ENCODE measurements at regions not wholly inside any gene's neighbourhood (a gene's known extent, or its start where the extent isn't known, plus 50 kb on each side); places are given as distances from the start of the nearest gene placed in this dataset.

- DNase-seq, result no peak
These were observed 653.4 kb downstream of the ANXA1 start for GRCh38 chr9:73805111-73805510.

DNA sequence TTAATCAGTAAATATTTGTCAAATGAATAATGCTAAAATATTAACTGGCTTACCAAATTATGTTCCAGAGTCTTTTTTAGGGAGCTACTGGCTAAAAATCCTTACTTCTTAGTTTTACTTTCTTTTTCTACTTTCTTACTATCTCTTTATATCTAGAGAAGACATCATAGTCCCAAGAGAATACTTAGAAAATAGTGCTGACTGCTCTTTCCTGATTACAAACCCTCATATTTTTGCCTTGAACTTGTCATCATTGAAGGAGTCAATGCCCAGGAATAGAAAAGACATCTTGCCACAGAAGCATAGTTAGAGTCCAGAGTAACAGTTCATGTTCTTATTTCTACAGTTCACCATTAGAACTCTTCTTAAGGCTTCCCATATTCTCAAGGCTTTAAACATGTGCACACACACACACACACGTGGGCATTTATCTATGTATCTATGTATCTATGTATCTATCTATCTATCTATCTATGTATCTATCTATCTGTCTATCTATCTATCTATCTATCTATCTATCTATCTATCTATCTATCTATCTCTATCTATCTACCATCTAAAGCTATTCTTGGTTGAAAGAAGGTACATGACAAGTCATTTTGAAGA is 654.3 kb downstream of the ANXA1 start:
- DNase-seq, result no peak

DNA sequence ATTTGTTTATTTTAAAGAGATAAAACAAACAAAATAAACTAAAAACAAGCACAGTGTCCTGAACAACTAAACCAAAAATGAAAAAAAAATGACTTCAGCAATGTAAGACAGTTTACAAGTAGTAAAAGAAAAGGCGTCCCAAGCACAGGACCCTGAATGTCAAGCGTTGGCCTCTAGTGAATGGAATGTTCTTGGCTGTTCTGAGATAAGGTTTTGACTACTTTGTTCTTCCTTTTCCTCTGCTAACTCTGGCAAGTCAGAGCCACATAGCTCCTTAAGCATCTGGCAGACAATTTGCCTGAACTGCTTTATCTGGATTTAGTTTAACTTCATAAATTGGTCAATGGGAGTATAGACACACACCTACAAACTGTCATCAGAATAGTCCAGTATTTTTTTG is 655.2 kb downstream of the ANXA1 start:
- no peak for DNase-seq

DNA sequence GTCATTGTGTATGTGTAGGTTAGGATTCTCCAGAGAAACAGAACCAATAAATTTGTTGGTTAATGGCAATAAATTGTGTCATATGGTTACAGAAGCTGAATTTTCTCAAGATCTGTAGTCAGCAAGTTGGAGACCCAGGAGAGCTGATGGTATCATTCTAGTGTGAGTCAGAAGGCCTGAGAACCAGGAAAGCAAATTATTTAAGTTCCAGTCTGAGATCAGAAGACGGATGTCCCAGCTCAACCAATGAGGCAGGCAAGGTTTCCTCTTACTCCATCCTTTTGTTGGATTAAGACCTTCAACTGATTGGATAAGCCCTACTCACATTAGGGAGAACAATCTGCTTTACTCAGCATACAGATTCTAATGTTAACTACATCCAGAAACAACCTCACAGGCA is 656.3 kb downstream of the ANXA1 start:
- no peak for DNase-seq

DNA sequence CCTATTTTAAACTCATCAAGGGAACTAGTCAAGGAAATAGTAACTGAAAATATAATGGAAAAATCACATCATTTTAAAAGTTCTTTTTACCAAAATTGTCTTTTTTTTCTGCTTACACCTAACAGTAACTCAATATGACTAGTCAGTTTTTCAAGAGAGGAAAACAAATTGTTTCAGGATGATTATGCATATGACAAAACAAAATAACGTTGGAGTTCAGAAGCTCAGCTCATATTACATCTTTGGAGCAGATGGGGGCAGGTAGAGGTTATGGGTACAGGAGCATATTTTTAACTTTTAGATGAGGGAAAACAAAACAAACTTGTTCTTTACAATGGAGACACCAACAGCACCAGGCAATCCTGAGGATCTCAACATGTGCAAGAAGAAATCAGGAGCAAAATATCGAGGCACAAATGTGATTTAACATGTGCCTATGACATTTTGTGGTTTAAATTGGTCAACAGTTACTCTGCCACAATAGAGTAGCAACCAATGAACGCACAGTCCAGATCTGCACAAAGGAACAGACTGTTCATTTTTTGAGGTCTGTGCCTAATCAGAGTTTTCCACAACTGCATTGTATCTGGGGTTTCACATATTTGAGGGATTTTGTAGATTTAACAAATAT is 659.0 kb downstream of the ANXA1 start:
- DNase-seq, result no peak

DNA sequence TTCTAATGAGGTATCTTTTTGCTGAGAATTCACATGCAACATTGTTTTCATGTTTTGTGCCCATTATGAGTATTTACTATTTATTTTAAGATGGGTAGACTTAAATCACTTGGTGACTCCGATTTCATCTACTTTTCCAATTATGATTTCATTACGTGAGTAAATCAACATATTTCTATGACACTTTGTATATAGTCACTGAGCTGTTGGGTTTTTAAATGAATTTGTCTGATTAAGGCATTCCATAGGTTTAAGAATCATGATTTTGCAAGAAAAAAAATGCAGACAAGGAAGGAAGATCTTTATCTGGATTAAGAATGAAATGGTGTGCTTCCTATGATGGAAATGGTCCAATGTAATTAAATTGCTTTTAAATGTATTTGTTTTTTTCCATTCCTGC is 661.9 kb downstream of the ANXA1 start:
- no peak for DNase-seq

- no peak for DNase-seq
These were observed 665.2 kb downstream of the ANXA1 start for GRCh38 chr9:73816905-73817304.

- no peak for DNase-seq
These were observed 672.5 kb upstream of the RORB start for GRCh38 chr9:73824671-73825070.

DNA sequence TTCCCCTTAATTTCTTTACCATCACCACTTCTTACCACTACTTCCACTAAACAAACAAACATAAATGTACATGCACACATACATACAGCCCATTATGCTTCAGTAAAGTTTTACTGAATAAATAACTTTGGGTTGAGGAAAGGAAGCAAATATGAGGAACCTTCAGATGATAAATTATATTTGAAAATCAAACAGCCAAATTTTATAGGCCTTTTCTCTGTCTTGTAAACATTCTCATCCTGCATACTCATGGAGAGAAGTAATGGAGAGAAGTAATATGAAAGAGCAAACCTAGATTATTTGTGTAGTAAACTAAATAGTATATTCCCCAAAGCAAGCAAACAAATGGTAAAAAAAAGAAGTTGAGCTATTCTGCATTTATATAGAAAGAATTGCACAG is 658.3 kb upstream of the RORB start:
- DNase-seq, result no peak

- DNase-seq, result no peak
These were observed 657.7 kb upstream of the RORB start for GRCh38 chr9:73839471-73839870.

DNA sequence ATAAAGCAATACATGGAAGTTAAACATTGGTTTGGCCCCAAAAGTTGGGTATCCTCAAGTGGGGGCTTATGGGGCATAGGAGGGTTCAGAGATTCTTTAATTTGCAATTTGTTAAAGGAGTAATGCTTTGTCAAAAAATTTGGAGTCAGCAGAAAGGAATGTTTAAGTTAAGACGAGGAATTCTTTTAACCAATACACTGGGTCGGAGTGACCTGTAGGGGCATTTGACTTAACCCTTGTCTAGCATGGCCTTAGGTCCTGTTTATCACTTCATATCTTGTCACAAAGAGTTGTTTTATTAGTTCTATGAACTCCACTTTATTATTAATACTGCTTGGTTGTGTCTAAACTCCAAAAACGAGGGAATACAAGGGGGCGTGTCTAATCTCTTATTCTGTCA is 656.1 kb upstream of the RORB start:
- no peak for DNase-seq

DNA sequence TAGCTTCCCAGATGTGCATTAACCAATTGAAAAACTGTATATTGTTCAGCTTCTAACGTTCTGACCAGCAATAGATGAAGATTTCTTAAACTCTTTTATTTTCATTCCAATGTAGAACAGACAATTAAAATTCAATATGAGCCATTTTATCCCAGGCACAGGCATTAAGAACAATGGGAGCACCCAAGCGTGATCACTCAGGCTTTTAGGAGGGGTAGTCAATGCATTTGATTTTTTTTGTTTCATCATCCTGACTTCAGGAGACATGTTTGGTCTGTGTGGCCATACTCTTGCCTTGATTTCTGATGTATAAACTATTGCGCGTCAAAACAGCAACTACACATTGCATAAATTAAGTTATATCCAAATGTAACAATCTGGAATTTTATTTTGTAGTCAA is 653.0 kb upstream of the RORB start:
- no peak for DNase-seq

- DNase-seq, result no peak
These were observed 651.6 kb upstream of the RORB start for GRCh38 chr9:73845539-73845938.

DNA sequence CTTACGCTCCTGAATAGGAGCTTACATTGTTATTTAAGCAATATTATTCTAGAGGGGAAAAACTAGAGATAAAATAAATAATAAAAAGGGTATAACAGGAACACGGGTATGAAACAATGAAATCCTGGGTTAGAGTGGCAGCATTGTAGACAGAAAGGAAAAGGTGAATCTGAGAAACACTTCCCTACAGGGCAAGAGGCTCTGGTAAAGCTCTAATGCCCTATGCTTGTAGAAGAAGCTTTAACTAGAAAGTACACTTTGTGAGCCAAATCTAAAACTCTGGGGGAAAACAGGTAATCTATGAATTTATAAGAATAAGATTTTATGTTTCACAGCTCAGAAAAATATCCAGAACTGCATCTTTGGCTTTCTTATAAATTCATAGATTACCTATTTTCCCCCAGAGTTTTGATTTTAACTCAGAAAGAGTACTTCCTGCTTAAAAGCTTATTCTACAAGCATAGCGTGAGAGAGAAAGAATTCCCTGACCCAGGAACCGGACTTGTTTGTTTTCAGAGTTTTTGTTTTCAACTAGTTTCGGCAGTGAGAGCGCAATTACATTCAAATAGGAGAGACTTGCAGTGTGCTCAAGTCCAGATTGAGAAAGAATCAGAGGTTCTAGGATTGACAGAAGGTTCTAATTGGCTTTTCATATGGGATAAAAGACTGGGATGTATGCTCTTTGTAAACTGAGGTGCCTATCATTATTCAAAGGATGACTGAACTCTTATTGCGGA is 651.0 kb upstream of the RORB start:
- DNase-seq, result no peak

DNA sequence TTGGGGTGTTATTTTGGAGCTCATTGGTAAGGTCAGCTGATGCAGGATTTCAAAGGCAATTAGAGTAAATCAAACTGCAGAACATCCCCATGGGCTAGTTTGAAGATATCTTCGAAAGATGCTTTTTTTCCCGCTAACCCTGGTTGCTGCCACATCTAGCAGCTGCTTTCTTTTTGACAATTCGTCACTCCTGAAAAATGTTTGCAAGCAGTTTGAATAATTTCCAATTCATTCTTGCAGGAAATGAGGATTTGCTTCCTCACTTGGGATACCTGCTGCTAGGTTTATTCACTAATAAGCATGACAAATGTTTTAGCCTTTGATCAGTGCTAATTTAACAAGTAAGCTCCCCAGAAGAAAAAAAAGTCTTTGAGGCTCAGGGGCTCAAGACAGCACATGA is 649.6 kb upstream of the RORB start:
- DNase-seq, result no peak

DNA sequence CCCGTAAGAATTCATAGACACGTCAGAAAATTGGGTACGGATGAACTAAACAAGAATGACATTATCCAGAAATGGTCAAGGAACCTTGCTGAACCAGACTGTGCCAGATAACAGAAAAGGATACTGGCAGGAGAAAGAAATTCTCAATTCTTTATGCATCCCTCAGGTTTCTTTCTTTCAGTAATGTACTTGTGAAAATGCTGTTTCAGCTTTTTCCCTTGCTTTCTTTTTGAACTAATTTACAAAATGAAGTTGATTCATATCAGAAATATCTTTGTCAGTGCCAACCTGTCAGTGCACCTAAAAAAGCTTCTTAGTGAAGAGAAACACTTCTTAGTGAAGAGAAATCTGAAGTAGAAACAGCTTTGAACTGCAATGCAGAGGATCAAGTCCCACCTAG is 643.6 kb upstream of the RORB start:
- no peak for DNase-seq

DNA sequence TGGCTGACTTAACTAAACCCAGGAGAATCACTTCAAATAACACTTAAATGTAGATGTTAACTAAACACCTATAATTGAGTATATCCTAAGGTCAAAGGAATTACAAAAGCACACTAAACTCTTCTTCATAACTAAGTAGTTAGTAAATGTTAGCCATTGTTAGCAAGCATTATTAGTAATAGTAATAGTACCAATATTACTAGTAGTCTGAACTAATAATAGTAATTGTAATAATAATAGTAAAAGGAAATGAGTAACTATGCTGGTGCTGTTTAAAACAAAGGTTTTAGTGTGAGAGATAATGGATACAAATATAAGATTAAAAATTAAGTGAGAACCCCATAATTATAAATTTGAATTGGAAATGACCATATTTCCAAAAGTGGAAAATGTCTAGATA is 641.9 kb upstream of the RORB start:
- no peak for DNase-seq

DNA sequence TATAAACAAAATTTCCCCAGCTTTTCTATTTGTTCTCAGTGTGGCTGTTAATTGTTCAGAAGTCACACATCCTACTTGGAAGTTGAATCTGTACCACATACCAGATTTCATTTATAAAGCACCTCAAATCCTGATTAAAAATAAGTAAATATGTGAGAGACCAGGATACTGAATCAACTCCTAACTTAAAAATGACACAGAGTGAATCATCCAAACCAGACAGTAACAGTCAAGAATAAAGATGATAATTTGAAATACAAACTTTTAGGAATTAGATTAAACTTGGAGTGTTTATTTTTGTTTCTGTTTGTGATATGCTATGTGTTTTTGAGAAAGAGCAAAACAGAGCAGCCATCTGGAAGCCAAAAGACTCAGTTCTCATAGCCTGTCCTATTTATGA is 633.2 kb upstream of the RORB start:
- no peak for DNase-seq

DNA sequence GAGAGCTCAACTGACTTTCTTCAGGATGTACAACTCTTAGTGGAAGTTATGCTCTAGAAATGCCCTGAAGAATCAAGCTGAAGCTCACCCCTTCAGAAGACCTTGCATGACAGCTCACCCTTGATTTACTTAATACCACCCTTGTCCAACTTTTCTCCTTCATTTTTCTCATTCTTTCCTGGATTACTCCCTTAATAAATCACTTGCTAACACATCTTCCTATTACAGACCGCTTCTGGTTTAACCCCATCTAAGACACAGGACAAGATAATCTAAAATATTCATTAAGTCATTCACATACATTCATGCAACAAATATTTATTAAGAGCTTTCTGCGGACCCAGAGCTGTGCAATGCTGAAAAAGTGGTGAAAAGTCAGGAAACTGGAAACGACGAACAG is 630.7 kb upstream of the RORB start:
- no peak for DNase-seq

DNA sequence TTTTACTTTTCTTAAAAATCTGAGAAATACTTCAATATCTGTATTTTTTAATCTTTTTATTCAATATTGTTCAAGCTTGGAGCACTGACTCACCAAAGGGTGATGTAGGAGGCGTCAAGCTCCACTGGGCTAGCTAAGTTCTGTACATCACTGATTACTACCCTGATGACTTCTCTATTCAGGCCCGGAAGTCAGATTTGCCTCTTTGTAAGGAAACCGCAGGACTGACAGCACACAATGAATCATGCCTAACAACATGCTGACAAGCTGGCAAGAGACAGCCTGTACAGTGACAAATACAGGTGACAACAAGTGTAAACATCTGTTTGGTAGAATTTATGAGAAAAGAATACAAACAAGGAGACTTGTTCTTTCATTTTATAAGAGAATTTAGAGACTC is 627.9 kb upstream of the RORB start:
- peak; percentile 20 for DNase-seq

DNA sequence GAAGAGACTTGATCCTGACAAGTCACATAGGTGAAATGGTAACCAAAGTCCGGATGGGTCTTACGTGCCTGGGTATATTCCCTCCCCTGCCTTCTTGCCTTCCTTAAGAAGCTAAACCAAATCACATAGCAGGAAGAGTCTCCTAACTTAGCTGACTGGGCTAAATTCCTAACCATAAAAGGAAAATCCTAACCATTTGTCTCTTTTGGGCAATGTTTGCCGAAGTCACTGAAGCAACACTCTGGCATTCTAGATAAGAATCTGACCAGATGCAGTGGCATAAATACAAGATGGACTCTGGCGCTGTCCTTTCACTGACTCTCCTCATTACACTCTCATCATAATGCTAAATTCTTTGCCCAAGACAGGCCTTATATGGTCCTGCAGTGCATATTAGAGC is 625.5 kb upstream of the RORB start:
- DNase-seq, result no peak

GRCh38 chr9:73872701-73873100 is 624.4 kb upstream of the RORB start:
- DNase-seq, result no peak

GRCh38 chr9:73880101-73880500 is 617.0 kb upstream of the RORB start:
- DNase-seq, result no peak

- DNase-seq, result no peak
These were observed 608.1 kb upstream of the RORB start for GRCh38 chr9:73889023-73889422.

All from CD4-positive, alpha-beta T cell treated with Interferon gamma for 1 hour (primary cell).